IMR-90 (cell line): ENCODE measurements at regions not wholly inside any gene's neighbourhood (a gene's known extent, or its start where the extent isn't known, plus 50 kb on each side); places are given as distances from the start of the nearest gene placed in this dataset.

Source experiments
- ATAC-seq: fragments of 200-7000 bp; cut with Tn5 transposase; 2 replicates; pipeline ENCODE4 v1.9.1; 2020; ENCODE audit warnings: low read depth, mild to moderate bottlenecking, moderate library complexity
- BruUV-seq: library from RNA; stranded (reverse); fragments of 400-500 nt; replicated peaks from 2 replicates; lab custom pipeline; 2021; lab: Mats Ljungman, UMichigan
- CTCF ChIA-PET: fragments of 300-600 bp; formaldehyde crosslinking; extraction: SDS; loops from one replicate; lab custom pipeline; 2021; ENCODE audit warnings: antibody characterized with exemption; lab: Yijun Ruan, JAX
- POLR2A ChIA-PET: fragments of 300-600 bp; sonication (Branson Sonifier 250); formaldehyde crosslinking; loops from one replicate; lab custom pipeline; 2022; ENCODE audit warnings: antibody characterized with exemption; ENCODE audit not compliant: unreplicated experiment; lab: Charles Lee
- DNase-seq: peaks from one replicate; pipeline ENCODE4 v3.0.0; 2013
- H2AFZ ChIP-seq: replicated peaks from 2 replicates; pipeline ENCODE3; 2013; ENCODE audit warnings: low read length, mild to moderate bottlenecking; ENCODE audit not compliant: poor library complexity
- H2AK5ac ChIP-seq: 2 replicates; pipeline ENCODE4 v1.6.1; 2013; ENCODE audit warnings: low read depth, low read length, inconsistent platforms
- H2AK9ac ChIP-seq: replicated peaks from 2 replicates; pipeline ENCODE3; 2013; ENCODE audit warnings: mild to moderate bottlenecking, low read depth, low read length, moderate library complexity; ENCODE audit not compliant: poor library complexity
- H2BK120ac ChIP-seq: 2 replicates; pipeline ENCODE4 v1.6.1; 2013; ENCODE audit warnings: low read depth, low read length, inconsistent platforms
- H2BK15ac ChIP-seq: 3 replicates; pipeline ENCODE4 v1.6.1; 2013; ENCODE audit warnings: low read depth, low read length, inconsistent platforms
- H2BK20ac ChIP-seq: 2 replicates; pipeline ENCODE4 v1.6.1; 2013; ENCODE audit warnings: low read depth, mild to moderate bottlenecking, inconsistent platforms, low read length, moderate library complexity
- H2BK5ac ChIP-seq: 2 replicates; pipeline ENCODE4 v1.6.1; 2013; ENCODE audit warnings: mild to moderate bottlenecking, low read depth, low read length, inconsistent platforms; ENCODE audit not compliant: poor library complexity, severe bottlenecking
- H3K14ac ChIP-seq: replicated peaks from 2 replicates; pipeline ENCODE4 v1.6.1; 2013; ENCODE audit warnings: low read depth, low read length, inconsistent platforms
- H3K18ac ChIP-seq: 2 replicates; pipeline ENCODE4 v1.6.1; 2013; ENCODE audit warnings: low read depth, low read length, control low read depth
- H3K23ac ChIP-seq: 2 replicates; pipeline ENCODE4 v1.6.1; 2013; ENCODE audit warnings: low read depth, low read length, inconsistent platforms
- H3K27ac ChIP-seq: 2 replicates; pipeline ENCODE4 v1.5.1; 2013; ENCODE audit warnings: mild to moderate bottlenecking, control low read depth, low read length; ENCODE audit not compliant: insufficient read depth
- H3K27me3 ChIP-seq: 2 replicates; pipeline ENCODE4 v1.6.1; 2013; ENCODE audit warnings: low read length; ENCODE audit not compliant: control insufficient read depth, insufficient read depth
- H3K36me3 ChIP-seq: 2 replicates; pipeline ENCODE4 v1.6.1; 2013; ENCODE audit warnings: low read length, mixed read lengths; ENCODE audit not compliant: control insufficient read depth, insufficient read depth
- H3K4ac ChIP-seq: 2 replicates; pipeline ENCODE4 v1.6.1; 2013; ENCODE audit warnings: low read depth, low read length, inconsistent platforms
- H3K4me1 ChIP-seq: 2 replicates; pipeline ENCODE4 v1.6.1; 2013; ENCODE audit warnings: low read length, mixed read lengths; ENCODE audit not compliant: control insufficient read depth, insufficient read depth
- H3K4me2 ChIP-seq: 2 replicates; pipeline ENCODE4 v1.6.1; 2013; ENCODE audit warnings: low read depth, mild to moderate bottlenecking, control low read depth, low read length, moderate library complexity
- H3K4me3 ChIP-seq: 2 replicates; pipeline ENCODE4 v1.5.1; 2013; ENCODE audit warnings: low read depth, mild to moderate bottlenecking, control low read depth, low read length, moderate library complexity; ENCODE audit not compliant: insufficient read depth
- H3K56ac ChIP-seq: 2 replicates; pipeline ENCODE4 v1.6.1; 2013; ENCODE audit warnings: low read length, inconsistent platforms; ENCODE audit not compliant: insufficient read depth; ENCODE audit errors: extremely low read depth
- H3K79me1 ChIP-seq, 2 experiments: 2 replicates each; pipeline ENCODE4 v1.6.1; 2013; ENCODE audit warnings: low read length in 2 of 2, inconsistent platforms in 1 of 2, low read depth in 1 of 2
- H3K9ac ChIP-seq: 2 replicates; pipeline ENCODE4 v1.6.1; 2013; ENCODE audit warnings: low read depth, low read length, control low read depth
- H3K9me1 ChIP-seq: 2 replicates; pipeline ENCODE4 v1.6.1; 2013; ENCODE audit warnings: low read length, inconsistent platforms; ENCODE audit not compliant: insufficient read depth
- H3K9me3 ChIP-seq: 2 replicates; pipeline ENCODE4 v1.6.1; 2013; ENCODE audit warnings: low read length; ENCODE audit not compliant: control insufficient read depth, insufficient read depth
- H4K20me1 ChIP-seq: 2 replicates; pipeline ENCODE4 v1.6.1; 2013; ENCODE audit warnings: low read length, inconsistent platforms; ENCODE audit not compliant: insufficient read depth
- H4K5ac ChIP-seq: 2 replicates; pipeline ENCODE4 v1.6.1; 2013; ENCODE audit warnings: mild to moderate bottlenecking, low read depth, low read length, control low read depth
- H4K8ac ChIP-seq, 2 experiments: 2 replicates each; pipeline ENCODE4 v1.6.1; 2013; ENCODE audit warnings: low read depth in 2 of 2, low read length in 2 of 2, control low read depth in 1 of 2, inconsistent platforms in 1 of 2
- H4K91ac ChIP-seq: 2 replicates; pipeline ENCODE4 v1.6.1; 2013; ENCODE audit warnings: low read depth, low read length, inconsistent platforms; ENCODE audit not compliant: insufficient read depth
- CEBPB ChIP-seq: IDR thresholded peaks from 2 replicates; pipeline ENCODE4 v1.6.1; 2012; ENCODE audit warnings: low read depth, low read length, improper control_type of control experiment
- CHD1 ChIP-seq: IDR thresholded peaks from 2 replicates; pipeline ENCODE4 v1.6.1; 2012; ENCODE audit warnings: low read depth, low read length, improper control_type of control experiment
- MAZ ChIP-seq: IDR thresholded peaks from 2 replicates; pipeline ENCODE4 v1.6.1; 2012; ENCODE audit warnings: low read depth, mild to moderate bottlenecking, low read length, improper control_type of control experiment, moderate library complexity, borderline replicate concordance
- RCOR1 ChIP-seq: IDR thresholded peaks from 2 replicates; pipeline ENCODE4 v1.6.1; 2012; ENCODE audit warnings: mild to moderate bottlenecking, low read length, improper control_type of control experiment; ENCODE audit not compliant: insufficient replicate concordance
- RFX5 ChIP-seq: IDR thresholded peaks from 2 replicates; pipeline ENCODE4 v1.8.0; 2012; ENCODE audit warnings: low read depth, mild to moderate bottlenecking, low read length, moderate library complexity
- WGBS, 2 experiments: methylation state at CpG; one replicate each; pipeline versions ENCODE4 v1.1.5 to v1.1.7; 2013; ENCODE audit warnings: missing lambda C conversion rate in 2 of 2; ENCODE audit not compliant: insufficient read length in 1 of 2; ENCODE audit errors: extremely low coverage in 2 of 2; 5-methylcytosine and 5-hydroxymethylcytosine counted together
- dilution Hi-C: fragments of 300-500 bp; cut with HindIII; formaldehyde crosslinking; loops from one replicate; pipeline ENCODE4 v1.14.3; 2018; ENCODE audit warnings: low sequenced_read_pairs; ENCODE audit not compliant: unreplicated experiment
- in situ Hi-C: fragments of 300-500 bp; cut with MboI; formaldehyde crosslinking; loops from 3 replicates; pipeline ENCODE4 v1.14.3; 2019; ENCODE audit warnings: low sequenced_read_pairs, inconsistent platforms, mixed read lengths
- intact Hi-C: fragments of 100-400 bp; cut with micrococcal nuclease; formaldehyde crosslinking; loops from 2 replicates; pipeline ENCODE4 v1.10.0; 2022
- TF ChIP-seq, protein P1 (sequence below): conservative IDR thresholded peaks from 2 replicates; pipeline ENCODE4 v1.5.1; 2012; ENCODE audit warnings: mild to moderate bottlenecking, low read depth, low read length, improper control_type of control experiment
- TF ChIP-seq, protein P2 (sequence below): fragments of 150-350 bp; IDR thresholded peaks from 2 replicates; pipeline ENCODE4 v1.6.1; 2016; ENCODE audit warnings: low read depth, mild to moderate bottlenecking, low read length, moderate library complexity, borderline replicate concordance
- TF ChIP-seq, protein P3 (sequence below): fragments of 150-350 bp; IDR thresholded peaks from 2 replicates; pipeline ENCODE4 v1.6.1; 2017; ENCODE audit warnings: mild to moderate bottlenecking, antibody characterized with exemption, low read length, low read depth

DNA sequence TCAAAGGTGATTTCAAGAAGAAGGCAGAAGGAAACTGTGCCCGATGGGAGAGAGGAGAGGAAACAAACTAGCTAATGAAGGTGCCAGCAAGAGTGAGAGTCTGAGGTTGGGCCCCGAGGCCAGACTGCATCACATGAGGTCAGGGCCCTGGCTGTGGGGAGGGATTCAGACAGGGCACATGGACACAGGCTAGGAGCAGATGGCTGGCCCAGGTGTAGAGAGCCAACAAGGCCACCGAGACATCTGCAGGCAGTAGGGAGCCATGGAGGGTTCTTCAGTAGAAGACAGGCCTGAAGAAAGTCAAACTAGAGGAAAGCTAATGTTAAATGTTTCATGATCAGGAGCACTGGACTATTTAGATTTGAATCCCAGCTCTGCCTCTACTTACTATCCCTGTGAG is 755.0 kb upstream of the RAB6C start:
- Histone ChIP-seq H2AK9ac (no peak overlapping the region), H4K91ac (no peak overlapping the region), H3K4me1 (no peaks in the 10 kb centered on the region), H4K8ac (no peak overlapping the region), H3K56ac (no peak overlapping the region), H2BK5ac (no peak overlapping the region), H3K27me3 (no peaks in the 10 kb centered on the region), H3K4me3 (no peak overlapping the region), H2BK20ac (no peak overlapping the region), H3K18ac (no peak overlapping the region), H2BK120ac (no peak overlapping the region), H4K20me1 (no peaks in the 10 kb centered on the region), H3K4ac (no peak overlapping the region), H3K27ac (no peak overlapping the region), H4K5ac (no peak overlapping the region), H3K4me2 (no peak overlapping the region), H3K9ac (no peak overlapping the region), H3K14ac (no peak overlapping the region), H2AFZ (no peak overlapping the region), H3K36me3 (no peaks in the 10 kb centered on the region), H2AK5ac (no peak overlapping the region), H3K79me1 (no peaks in the 10 kb centered on the region), H3K9me1 (no peaks in the 10 kb centered on the region), H2BK15ac (no peak overlapping the region), H3K23ac (no peak overlapping the region), H3K9me3 (peaks cover 2% of the 10 kb centered on the region; the same call in 1 of the 2 replicates)
- 56% methylated on average over 2 of the region's 3 CpGs; no CpG with 5 or more reads in 1 of the 2 experiments for WGBS, 2 experiments
- CTCF ChIA-PET = no interaction called here
- TF ChIP-seq, protein P1, sequence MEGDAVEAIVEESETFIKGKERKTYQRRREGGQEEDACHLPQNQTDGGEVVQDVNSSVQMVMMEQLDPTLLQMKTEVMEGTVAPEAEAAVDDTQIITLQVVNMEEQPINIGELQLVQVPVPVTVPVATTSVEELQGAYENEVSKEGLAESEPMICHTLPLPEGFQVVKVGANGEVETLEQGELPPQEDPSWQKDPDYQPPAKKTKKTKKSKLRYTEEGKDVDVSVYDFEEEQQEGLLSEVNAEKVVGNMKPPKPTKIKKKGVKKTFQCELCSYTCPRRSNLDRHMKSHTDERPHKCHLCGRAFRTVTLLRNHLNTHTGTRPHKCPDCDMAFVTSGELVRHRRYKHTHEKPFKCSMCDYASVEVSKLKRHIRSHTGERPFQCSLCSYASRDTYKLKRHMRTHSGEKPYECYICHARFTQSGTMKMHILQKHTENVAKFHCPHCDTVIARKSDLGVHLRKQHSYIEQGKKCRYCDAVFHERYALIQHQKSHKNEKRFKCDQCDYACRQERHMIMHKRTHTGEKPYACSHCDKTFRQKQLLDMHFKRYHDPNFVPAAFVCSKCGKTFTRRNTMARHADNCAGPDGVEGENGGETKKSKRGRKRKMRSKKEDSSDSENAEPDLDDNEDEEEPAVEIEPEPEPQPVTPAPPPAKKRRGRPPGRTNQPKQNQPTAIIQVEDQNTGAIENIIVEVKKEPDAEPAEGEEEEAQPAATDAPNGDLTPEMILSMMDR = no peak
- TF ChIP-seq MAZ = no peak
- TF ChIP-seq CEBPB = no peak
- TF ChIP-seq, protein P2, sequence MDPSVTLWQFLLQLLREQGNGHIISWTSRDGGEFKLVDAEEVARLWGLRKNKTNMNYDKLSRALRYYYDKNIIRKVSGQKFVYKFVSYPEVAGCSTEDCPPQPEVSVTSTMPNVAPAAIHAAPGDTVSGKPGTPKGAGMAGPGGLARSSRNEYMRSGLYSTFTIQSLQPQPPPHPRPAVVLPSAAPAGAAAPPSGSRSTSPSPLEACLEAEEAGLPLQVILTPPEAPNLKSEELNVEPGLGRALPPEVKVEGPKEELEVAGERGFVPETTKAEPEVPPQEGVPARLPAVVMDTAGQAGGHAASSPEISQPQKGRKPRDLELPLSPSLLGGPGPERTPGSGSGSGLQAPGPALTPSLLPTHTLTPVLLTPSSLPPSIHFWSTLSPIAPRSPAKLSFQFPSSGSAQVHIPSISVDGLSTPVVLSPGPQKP = no peak
- no peak for TF ChIP-seq CHD1
- TF ChIP-seq, protein P3, sequence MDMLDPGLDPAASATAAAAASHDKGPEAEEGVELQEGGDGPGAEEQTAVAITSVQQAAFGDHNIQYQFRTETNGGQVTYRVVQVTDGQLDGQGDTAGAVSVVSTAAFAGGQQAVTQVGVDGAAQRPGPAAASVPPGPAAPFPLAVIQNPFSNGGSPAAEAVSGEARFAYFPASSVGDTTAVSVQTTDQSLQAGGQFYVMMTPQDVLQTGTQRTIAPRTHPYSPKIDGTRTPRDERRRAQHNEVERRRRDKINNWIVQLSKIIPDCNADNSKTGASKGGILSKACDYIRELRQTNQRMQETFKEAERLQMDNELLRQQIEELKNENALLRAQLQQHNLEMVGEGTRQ = no peak
- TF ChIP-seq RFX5 = no peak
- no peak for TF ChIP-seq RCOR1
- in situ Hi-C loops = no loop called here
- POLR2A ChIA-PET = no interaction called here
- no peak for DNase-seq
- dilution Hi-C loops = no loop called here
- no TSS peak for BruUV-seq
- no peak for ATAC-seq
- intact Hi-C loops = no loop called here
